PC-9 (cell line): ENCODE measurements at regions not wholly inside any gene's neighbourhood (a gene's known extent, or its start where the extent isn't known, plus 50 kb on each side); places are given as distances from the start of the nearest gene placed in this dataset.

ENCODE experiments used
- BruUV-seq: library from RNA; stranded (reverse); fragments of 400-500 nt; replicated peaks from 2 replicates; lab custom pipeline; 2021; lab: Mats Ljungman, UMichigan
- CTCF ChIA-PET: fragments of 300-600 bp; sonication (Branson Sonifier 250); formaldehyde crosslinking; loops from one replicate; lab custom pipeline; 2022; ENCODE audit warnings: antibody characterized with exemption; lab: Charles Lee
- POLR2A ChIA-PET: fragments of 300-600 bp; sonication (Branson Sonifier 250); formaldehyde crosslinking; loops from one replicate; lab custom pipeline; 2022; ENCODE audit warnings: antibody characterized with exemption; ENCODE audit not compliant: unreplicated experiment; lab: Charles Lee
- DNase-seq, 2 experiments: peaks; one replicate each; pipeline versions ENCODE4 v3.0.0 to v3.0.0-alpha.2; 2015 to 2022; ENCODE audit warnings: mixed read lengths in 1 of 2
- H2AFZ ChIP-seq: fragments of 200-600 bp; sonication (generic); 2 replicates; pipeline ENCODE4 v1.8.1; 2017; ENCODE audit warnings: antibody characterized with exemption
- H3F3A ChIP-seq: fragments of 200-600 bp; sonication (generic); 2 replicates; pipeline ENCODE4 v1.8.1; 2017; ENCODE audit warnings: antibody characterized with exemption, mild to moderate bottlenecking, low read depth; ENCODE audit not compliant: insufficient read depth
- H3K27ac ChIP-seq: fragments of 200-600 bp; sonication (generic); 2 replicates; pipeline ENCODE4 v1.6.1; 2016; ENCODE audit warnings: mixed run types
- H3K27me3 ChIP-seq: fragments of 200-600 bp; sonication (generic); 2 replicates; pipeline ENCODE4 v1.6.1; 2016; ENCODE audit warnings: low read depth, mixed run types; ENCODE audit not compliant: insufficient read depth
- H3K36me3 ChIP-seq: fragments of 200-600 bp; sonication (generic); 2 replicates; pipeline ENCODE4 v1.6.1; 2016; ENCODE audit warnings: low read depth, mixed run types
- H3K4me1 ChIP-seq: fragments of 200-600 bp; sonication (generic); replicated peaks from 2 replicates; pipeline ENCODE4 v1.6.1; 2016; ENCODE audit warnings: mixed run types; ENCODE audit not compliant: insufficient read depth
- H3K4me2 ChIP-seq: fragments of 200-600 bp; sonication (generic); 2 replicates; pipeline ENCODE4 v1.6.1; 2017; ENCODE audit warnings: mixed run types
- H3K4me3 ChIP-seq: fragments of 200-600 bp; sonication (generic); 2 replicates; pipeline ENCODE4 v1.6.1; 2016; ENCODE audit warnings: mixed run types
- H3K79me2 ChIP-seq: fragments of 200-600 bp; sonication (generic); 2 replicates; pipeline ENCODE4 v1.6.1; 2017; ENCODE audit warnings: low read depth, mixed run types
- H3K9me2 ChIP-seq: fragments of 200-600 bp; sonication (generic); 2 replicates; pipeline ENCODE4 v1.8.1; 2017; ENCODE audit warnings: mild to moderate bottlenecking; ENCODE audit not compliant: insufficient read depth
- H3K9me3 ChIP-seq: fragments of 200-600 bp; sonication (generic); 2 replicates; pipeline ENCODE4 v1.8.1; 2016; ENCODE audit warnings: low read depth; ENCODE audit not compliant: insufficient read depth
- H4K20me1 ChIP-seq: fragments of 200-600 bp; sonication (generic); 2 replicates; pipeline ENCODE4 v1.8.1; 2017; ENCODE audit not compliant: insufficient read depth
- EZH2 ChIP-seq: fragments of 200-600 bp; sonication (generic); IDR thresholded peaks from 2 replicates; pipeline ENCODE4 v1.8.0; 2017; ENCODE audit warnings: antibody characterized with exemption, low read depth
- intact Hi-C: fragments of 100-400 bp; cut with micrococcal nuclease; formaldehyde crosslinking; loops from one replicate; pipeline ENCODE4 v1.10.0; 2022; ENCODE audit not compliant: unreplicated experiment
- TF ChIP-seq, protein P1 (sequence below): fragments of 200-600 bp; sonication (generic); conservative IDR thresholded peaks from 2 replicates; pipeline ENCODE4 v1.6.1; 2017; ENCODE audit warnings: mixed run types, antibody characterized with exemption, mild to moderate bottlenecking, moderate library complexity

DNA sequence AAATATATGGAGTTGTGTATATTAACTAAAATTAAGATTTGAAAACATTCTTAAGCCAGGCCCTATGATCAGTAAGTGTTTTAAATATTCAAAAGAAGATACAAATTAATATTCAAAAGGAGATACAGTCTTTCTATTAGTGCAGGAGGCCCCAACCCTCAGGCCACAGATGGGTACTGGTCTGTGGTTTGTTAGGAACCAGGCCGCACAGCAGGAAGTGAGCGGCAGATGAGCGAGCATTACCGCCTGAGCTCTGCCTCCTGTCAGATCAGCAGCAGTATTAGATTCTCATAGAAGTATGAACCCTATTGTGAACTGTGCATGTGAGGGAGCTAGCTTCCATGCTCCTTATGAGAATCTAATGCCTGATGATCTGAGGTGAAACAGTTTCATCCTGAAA lies 232.9 kb downstream of the FOXO1 start:
- no peaks in the 10 kb centered on the region for H3F3A ChIP-seq
- H3K27me3 ChIP-seq, result no peaks in the 10 kb centered on the region
- no peaks in the 10 kb centered on the region for H3K79me2 ChIP-seq
- no peak overlapping the region for H2AFZ ChIP-seq
- ChIA-PET CTCF (no interaction called here), POLR2A (no interaction called here)
- no peaks in the 10 kb centered on the region for H3K36me3 ChIP-seq
- no peaks in the 10 kb centered on the region for H3K9me3 ChIP-seq
- H3K9me2 ChIP-seq, result no peaks in the 10 kb centered on the region
- no peak overlapping the region for H3K4me3 ChIP-seq
- TF ChIP-seq, protein P1, sequence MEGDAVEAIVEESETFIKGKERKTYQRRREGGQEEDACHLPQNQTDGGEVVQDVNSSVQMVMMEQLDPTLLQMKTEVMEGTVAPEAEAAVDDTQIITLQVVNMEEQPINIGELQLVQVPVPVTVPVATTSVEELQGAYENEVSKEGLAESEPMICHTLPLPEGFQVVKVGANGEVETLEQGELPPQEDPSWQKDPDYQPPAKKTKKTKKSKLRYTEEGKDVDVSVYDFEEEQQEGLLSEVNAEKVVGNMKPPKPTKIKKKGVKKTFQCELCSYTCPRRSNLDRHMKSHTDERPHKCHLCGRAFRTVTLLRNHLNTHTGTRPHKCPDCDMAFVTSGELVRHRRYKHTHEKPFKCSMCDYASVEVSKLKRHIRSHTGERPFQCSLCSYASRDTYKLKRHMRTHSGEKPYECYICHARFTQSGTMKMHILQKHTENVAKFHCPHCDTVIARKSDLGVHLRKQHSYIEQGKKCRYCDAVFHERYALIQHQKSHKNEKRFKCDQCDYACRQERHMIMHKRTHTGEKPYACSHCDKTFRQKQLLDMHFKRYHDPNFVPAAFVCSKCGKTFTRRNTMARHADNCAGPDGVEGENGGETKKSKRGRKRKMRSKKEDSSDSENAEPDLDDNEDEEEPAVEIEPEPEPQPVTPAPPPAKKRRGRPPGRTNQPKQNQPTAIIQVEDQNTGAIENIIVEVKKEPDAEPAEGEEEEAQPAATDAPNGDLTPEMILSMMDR, result no peak
- no peak for TF ChIP-seq EZH2
- no TSS peak for BruUV-seq
- H4K20me1 ChIP-seq, result no peaks in the 10 kb centered on the region
- no peak overlapping the region for H3K27ac ChIP-seq
- no peak for DNase-seq
- H3K4me1 ChIP-seq, result peaks cover 10% of the 10 kb centered on the region; the same call in 1 of the 2 replicates
- no peak overlapping the region for H3K4me2 ChIP-seq
- intact Hi-C loops, result no loop called here

DNA sequence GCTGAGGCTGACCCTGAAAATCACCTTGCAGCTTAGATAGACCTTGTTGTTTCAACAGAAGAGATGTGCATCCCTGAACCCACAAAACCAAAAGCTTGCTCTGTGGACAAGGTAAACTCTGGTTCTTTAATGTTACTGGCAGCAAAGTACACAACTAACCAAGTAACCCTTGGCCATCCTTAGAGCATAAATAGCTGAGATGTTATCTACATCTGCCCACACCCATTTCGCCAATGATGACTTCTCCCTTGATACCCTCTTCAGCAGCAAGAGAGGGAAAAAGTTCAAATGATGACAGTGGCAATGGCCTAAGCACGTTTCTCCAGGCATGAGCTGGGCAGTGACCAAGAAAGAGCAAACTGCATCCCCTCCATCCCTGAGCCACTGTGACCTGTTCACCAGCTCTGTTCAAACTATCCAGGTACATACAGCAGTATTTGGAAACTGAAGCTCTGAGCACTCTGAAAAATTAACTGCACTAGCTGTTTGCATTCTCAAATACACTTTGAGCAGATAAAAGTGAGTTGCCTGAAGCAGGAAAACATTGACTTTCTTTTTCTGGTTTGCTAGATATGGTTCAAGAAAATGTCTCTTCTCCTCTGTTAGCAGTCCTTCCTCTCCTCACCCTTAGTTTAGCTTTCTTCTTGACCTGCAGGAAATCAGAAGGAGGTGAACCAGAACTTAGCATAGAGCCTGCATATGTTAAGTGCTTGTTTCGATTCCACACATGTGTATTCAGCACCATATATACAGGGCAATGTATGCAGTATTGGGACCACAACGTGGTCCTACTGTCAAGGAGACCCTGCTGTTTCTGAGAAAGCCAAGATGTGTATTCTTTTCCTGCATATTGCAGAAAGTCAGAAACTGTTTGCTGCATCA lies 231.7 kb downstream of the FOXO1 start:
- ChIA-PET CTCF (interaction anchor here (0.8 kb wide), 1 partner anchor 492 kb away, joined by 3 read pairs; no protein-coding TSS in a partner anchor), POLR2A (no interaction called here)
- Histone ChIP-seq H3K79me2 (no peaks in the 10 kb centered on the region), H3F3A (no peaks in the 10 kb centered on the region), H3K4me2 (no peak overlapping the region), H3K27ac (no peak overlapping the region), H2AFZ (no peak overlapping the region), H4K20me1 (no peaks in the 10 kb centered on the region), H3K9me3 (no peaks in the 10 kb centered on the region), H3K4me3 (no peak overlapping the region), H3K27me3 (no peaks in the 10 kb centered on the region), H3K4me1 (peaks cover 10% of the 10 kb centered on the region; the same call in 1 of the 2 replicates), H3K9me2 (no peaks in the 10 kb centered on the region), H3K36me3 (no peaks in the 10 kb centered on the region)
- no peak for DNase-seq
- BruUV-seq, result no TSS peak
- TF ChIP-seq, protein P1, result no peak
- TF ChIP-seq EZH2, result no peak
- intact Hi-C loops, result no loop called here

DNA sequence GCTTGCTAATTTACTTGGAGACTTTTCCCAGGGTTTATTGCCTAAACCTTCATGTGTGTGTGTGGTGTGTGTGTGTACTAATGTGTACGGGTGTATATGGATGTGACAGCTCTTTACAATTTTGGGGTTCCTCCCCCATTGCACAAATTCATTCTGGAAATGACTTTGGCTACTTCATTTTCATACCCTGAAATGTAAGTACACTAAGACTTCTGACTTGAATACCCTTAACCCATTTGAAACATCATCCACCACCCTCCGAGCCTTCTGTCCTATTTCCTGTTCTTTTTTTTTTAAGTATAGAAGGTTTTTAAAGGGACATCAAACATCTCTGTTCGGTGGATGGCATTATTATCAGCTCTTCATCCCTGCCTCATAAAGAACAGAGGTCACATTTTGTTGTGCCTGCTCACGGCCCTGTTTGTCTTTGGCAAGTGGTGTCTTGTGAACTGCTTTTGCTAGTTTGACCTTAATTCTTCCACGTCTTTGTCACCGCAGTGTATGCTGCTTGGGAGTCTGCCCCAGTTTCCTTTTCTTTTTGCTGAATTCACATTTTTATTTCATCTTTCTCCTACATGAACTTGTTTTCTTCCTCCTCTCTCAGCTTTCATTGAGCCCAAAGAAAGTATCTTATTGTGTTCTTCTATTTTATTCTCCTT lies 228.3 kb downstream of the FOXO1 start:
- Histone ChIP-seq H3K27ac (no peak overlapping the region), H3K9me3 (no peaks in the 10 kb centered on the region), H3K4me1 (peaks cover 23% of the 10 kb centered on the region), H3F3A (no peaks in the 10 kb centered on the region), H3K79me2 (no peaks in the 10 kb centered on the region), H3K27me3 (no peaks in the 10 kb centered on the region), H2AFZ (no peak overlapping the region), H3K9me2 (no peaks in the 10 kb centered on the region), H3K4me3 (no peak overlapping the region), H3K4me2 (no peak overlapping the region), H4K20me1 (no peaks in the 10 kb centered on the region), H3K36me3 (no peaks in the 10 kb centered on the region)
- BruUV-seq, result no TSS peak
- ChIA-PET POLR2A (interaction anchor here (0.6 kb wide), 1 partner anchor 745 kb away, joined by 3 read pairs; no protein-coding TSS in a partner anchor), CTCF (no interaction called here)
- DNase-seq, result no peak
- TF ChIP-seq, protein P1, result no peak
- no peak for TF ChIP-seq EZH2
- intact Hi-C loops, result no loop called here
